ENCODE measurements at regions not wholly inside any gene's neighbourhood (a gene's known extent, or its start where the extent isn't known, plus 50 kb on each side); places are given as distances from the start of the nearest gene placed in this dataset.
"Not testable (repeated sequence)": the region's sequence is repeated elsewhere in the genome, so short reads cannot be mapped to it uniquely, and the experiment has no call there.

DNA sequence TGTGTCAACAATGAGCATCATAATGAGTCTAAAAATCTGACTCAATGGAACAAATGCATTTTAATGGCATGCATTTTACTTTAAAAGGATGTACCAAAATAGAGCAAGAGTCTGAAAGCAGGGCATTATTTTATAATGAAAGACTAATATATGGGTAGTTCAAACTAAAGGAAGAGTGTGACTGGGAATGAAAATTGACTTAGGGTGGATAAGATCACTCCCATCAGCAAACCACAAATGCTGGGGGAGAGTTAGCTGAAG lies 114.7 kb downstream of the SOX4 start:
- in situ Hi-C loops (cut with HindIII; ENCODE audit: low sequenced_read_pairs): no loop called here

DNA sequence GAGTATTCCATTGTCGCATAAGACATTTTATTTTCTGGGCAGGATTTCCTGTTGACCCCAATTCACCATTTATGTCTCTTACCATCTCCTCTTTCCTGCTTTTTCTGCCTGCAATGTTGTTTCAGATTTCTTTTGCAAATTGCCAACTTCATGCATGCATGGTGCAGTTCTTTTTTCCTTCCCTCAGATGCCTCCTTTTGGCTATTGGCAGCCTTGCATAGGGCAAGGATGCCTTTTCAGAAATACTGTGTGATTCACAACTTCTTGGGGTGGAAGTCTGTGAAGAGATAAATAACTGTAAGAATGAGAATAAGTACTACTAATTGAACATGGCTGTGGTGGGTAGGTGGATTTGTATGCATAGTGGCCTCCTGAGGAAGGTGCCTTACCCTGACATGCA lies 116.7 kb downstream of the SOX4 start:
- in situ Hi-C loops (cut with HindIII; ENCODE audit: low sequenced_read_pairs): no loop called here

DNA sequence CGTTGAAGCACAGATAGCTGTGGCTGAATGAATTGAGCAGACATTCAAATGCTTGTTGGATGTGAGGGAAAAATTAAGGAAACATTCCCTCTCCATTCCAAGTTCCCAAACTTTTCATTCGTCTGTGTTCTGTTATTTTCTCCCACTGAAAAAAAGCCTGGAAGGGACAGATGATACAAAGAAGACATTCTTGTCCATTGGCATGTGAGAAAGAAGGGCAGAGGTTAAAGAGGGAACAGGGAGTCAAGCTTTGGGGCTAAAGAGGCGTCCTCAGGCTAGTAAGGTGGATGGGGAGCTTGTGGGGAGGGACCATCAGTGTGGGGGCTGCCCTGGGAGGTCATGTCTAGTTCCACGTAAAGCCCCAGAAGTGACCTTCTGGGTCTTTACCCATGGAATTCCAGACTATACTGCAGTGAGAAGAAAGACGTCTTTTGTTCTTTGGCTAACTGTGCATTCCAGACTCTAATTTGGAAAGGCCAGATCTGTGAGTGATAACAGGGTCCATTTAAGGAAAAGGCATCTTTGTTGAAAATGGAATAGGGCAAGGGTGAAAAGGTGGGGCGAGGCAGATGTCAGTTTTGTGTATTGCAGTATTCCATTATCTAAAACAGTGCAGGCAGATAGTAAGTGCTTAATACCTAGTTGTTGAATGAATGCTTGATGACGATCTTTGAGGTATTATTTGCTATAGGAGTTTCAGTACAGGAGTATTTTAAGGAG lies 117.5 kb downstream of the SOX4 start:
- in situ Hi-C loops (cut with HindIII; ENCODE audit: low sequenced_read_pairs): no loop called here

DNA sequence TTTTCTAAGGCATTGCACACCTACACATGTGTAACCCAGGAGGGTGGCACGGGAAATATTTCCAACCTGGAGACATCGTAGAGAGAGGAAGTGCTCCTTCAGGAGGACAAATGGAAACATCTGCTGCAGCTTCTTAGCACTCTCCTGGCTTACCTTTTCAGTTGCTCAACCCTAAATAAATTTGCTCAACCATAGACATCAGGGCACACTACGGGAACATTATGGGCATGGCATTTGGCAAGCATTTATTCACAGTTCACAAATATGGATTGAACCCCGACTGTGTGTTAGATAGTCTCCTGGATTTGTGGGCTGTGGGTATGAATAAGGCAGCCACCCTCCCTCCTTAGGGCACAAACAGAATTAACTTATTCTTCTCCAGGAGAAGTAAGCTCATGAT lies 118.7 kb downstream of the SOX4 start:
- in situ Hi-C loops (cut with HindIII; ENCODE audit: low sequenced_read_pairs): no loop called here

DNA sequence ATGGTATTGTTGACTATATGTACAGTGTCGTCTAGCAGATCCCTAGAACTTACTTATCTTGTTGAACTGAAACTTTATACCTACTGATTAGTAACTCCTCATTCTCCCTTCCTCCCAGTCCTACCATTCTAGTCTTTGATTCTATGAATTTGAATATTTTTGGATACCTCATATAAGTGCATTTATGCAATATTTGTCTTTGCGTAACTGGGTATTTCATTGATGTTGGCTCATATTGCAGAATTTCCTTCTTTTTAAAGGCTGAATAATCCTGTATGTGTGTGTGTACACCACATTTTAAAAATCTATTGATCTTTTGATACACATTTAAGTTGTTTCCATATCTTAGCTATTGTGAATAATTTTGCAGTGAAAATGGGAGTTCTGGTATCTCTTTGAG lies 119.9 kb downstream of the SOX4 start:
- in situ Hi-C loops (cut with HindIII; ENCODE audit: low sequenced_read_pairs): no loop called here

DNA sequence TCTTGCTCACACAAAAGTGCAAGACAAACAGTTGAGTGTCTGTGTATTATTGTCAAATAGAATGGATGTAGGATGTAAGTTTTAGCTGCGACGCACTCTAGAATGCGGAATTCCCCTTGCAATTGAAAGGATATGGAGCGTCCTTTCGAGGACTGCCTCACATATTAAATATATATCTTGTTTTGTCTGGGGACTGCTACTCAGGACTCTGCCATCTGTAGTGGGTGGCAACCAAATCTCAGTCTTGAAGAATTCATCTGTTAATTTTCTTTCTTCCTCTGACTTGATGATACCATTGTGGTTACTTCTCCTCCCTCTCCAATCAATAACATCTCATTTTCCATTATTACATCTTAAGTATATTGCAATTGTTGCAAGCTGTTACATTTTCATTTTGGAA lies 121.6 kb downstream of the SOX4 start:
- in situ Hi-C loops (cut with HindIII; ENCODE audit: low sequenced_read_pairs): no loop called here

DNA sequence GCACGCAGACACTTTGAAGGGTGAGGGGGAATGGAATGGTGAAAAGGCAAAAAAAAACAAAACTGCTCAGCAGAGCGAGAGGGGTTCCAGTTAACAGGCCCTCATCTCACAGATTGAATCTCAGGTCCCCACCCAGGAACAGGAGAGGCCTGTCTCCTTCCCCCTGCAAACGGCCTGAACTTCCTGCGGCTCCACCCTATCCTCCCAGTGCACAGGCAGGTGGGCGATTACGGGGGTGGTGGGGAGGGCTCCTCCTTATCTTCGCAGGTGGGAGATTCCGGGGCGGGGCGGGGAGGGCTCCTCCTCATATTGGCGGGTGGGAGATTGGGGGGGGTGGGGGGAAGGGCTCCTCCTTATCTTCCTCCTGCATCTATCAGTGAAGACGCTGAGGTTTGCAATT lies 129.0 kb downstream of the SOX4 start:
- in situ Hi-C loops (cut with HindIII; ENCODE audit: low sequenced_read_pairs): no loop called here

DNA sequence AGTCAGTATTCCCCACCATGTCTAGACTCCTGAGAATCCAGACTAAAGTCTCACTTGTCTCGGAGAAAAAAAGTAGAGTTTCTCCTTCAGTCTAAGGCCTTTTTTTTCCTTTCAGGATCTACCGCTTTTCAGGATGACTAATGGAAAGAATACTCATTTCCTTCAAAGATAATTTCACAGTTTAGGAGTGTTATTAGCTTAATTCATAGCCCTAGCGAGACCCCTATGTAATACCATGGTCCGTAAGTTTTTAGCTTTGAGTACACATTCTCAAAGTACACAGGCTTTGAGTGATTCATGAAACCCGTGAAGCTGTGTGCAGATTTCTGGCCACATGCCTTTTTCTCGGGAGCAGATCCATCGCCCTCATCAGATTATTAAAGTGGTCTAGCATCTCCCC lies 133.1 kb downstream of the SOX4 start:
- in situ Hi-C loops (cut with HindIII; ENCODE audit: low sequenced_read_pairs): no loop called here

DNA sequence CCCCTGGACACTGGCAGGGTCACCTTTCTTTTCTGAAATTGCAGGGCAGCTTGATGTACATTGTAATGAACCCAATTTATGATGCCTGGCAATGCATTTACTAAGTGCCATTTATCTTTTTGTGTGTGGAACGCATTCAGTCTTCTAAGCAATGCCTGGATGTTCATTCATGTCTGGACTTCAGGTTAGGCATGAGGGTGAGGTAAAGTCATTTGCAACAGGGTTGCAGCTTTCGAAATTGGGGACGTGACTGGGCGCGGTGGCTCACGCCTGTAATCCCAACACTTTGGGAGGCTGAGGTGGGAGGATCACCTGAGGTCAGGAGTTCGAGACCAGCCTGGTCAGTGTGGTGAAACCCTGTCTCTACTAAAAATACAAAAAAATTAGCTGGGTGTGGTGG lies 134.6 kb downstream of the SOX4 start:
- in situ Hi-C loops (cut with HindIII; ENCODE audit: low sequenced_read_pairs): no loop called here

DNA sequence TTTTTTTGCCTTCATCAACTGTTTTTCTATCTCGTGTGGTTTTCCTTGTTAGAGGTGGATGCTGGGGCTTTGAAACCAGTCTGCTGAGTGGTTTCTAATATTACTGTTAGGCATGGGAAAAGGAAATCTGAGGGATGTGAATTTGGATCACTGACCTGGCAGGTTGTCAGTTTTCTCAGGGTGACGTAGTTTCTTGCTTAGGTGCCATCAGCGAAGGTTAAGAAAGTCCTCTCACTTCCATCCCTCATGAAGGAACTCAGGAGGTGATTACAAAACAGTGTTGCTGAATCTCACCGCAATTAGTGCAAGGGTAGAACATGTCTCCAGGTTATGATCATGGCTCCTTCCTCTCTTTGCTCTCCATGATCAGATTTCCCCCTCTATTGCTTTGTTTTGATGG lies 135.9 kb downstream of the SOX4 start:
- in situ Hi-C loops (cut with HindIII; ENCODE audit: low sequenced_read_pairs): no loop called here

DNA sequence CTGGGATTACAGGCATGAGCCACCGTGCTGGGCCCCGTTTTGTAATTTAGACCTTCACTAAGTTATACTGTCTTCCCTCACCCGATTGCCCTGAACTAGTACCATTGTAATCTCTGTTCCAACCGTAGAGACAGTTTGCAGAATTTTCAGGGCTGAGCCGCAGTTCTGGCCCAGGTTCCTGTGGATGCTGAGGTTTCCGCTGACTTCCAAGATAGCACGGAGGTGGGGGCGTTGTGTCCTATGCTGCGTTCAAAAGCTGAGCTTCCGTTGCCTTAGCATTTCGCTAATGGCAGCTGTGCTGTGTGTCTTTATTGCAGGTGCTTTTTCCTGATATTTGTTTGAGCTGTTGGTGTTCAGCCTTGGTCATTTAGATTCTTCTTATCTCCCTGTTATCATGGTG lies 137.0 kb downstream of the SOX4 start:
- in situ Hi-C loops (cut with HindIII; ENCODE audit: low sequenced_read_pairs): no loop called here

DNA sequence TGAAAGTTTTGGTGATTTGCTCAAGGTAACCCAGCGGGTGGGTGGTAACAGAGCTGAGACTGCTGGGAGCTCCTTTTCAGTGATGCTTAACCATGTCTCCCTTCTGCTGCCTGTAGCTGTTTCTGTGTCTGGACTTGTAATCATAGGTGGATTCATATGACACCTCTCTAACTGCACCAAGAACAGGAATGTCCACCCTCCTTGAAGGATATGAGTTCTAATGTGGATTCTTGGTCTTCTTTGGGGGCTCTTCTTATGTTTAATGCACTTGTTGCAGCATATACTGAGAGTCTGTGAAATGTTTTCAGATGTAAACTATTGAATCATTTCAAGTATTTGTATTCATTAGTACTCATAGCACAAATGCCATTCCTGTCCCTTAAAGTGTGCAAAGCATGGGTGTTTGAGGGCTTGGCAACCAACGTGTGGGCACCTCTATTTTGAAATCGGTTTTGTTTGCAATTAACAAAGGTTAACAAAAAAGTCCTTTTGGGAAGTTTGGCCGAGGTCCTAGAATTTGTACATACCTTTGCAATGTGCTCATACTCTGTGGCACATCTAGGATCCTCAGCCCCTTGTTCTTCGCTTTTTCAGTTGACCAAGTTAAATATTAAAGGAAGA lies 138.0 kb downstream of the SOX4 start:
- in situ Hi-C loops (cut with HindIII; ENCODE audit: low sequenced_read_pairs): no loop called here

DNA sequence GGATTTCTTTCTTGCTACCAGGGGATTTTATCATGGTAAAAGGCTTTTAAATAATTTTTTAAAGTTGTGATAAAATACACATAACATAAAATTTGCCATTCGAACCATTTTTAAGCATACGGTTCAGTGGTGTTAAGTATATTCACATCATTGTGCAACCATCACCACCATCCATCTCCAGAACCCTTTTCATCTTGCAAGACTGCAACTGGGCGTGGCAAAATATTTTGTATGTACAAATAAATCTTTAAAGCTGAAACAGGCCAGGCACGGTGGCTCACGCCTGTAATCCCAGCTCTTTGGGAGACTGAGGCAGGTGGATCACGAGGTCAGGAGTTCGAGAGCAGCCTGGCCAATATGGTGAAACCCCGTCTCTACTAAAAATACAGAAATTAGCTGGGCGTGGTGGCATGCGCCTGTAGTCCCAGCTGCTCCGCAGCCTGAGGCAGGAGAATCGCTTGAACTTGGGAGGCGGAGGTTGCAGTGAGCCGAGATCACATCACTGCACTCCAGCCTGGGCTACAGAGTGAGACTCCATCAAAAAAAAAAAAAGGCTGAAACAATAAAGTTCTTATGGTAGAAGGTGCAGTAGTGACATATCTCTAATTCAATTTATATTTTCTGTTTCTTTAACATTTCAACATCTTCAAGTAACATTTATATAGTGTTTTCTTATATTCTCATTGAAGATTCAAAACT lies 138.6 kb downstream of the SOX4 start:
- in situ Hi-C loops (cut with HindIII; ENCODE audit: low sequenced_read_pairs): not testable (repeated sequence)

DNA sequence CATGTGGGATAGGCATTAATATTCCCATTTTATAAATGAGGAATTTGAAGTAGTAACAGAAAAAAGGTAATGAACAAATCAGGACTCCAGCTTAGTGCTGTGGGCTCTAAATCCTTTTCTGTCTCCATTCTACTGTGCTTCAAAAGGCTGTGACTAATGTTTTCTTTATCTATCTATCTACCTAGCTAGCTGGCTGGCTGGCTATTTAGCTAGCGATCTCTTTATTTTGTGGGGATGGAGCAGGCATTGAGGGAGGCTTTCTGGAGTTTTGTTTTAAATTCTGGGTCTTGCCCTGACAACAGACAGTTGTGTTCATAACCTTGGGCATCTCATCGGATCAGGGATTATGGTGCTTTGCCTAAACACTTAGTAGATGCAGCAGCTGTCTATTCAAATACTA lies 139.2 kb downstream of the SOX4 start:
- in situ Hi-C loops (cut with HindIII; ENCODE audit: low sequenced_read_pairs): no loop called here

DNA sequence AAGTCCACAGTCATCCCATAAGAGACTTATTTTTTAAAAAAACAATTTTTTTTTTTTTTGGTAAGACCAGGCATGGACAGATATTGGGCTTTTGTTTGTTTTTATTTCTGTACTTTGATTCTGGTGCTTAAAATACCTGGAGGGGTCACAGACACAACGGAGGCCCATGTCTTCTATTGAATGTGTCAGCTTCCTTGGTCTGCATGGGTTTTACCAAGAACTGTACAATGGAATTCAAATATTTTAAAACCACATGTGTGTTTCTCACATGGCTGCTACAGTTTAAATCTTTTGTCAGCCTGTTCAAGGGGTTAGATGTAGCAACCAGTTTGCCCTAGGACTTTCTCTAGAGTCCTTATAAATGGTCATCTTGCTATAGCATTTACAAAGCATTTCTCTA lies 139.8 kb downstream of the SOX4 start:
- in situ Hi-C loops (cut with HindIII; ENCODE audit: low sequenced_read_pairs): no loop called here

DNA sequence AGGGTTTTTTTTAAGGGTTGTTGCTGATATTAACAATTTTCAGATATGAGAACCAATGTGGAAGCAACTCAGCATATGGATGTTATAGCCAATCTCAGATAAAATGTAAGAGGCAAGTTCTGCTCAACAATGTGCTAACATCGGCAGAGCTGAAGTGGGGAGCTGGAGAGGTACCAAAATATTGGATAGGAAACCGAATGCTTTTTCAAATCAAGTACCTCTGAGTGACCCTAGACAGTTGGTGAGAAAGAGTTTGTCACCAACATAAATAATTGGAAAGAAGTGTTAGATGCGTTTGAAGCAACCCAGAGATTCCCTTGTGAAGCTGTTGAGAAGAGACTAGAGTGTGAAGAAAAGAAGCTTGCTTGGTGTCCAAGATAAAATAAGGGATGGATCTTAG lies 140.7 kb downstream of the SOX4 start:
- in situ Hi-C loops (cut with HindIII; ENCODE audit: low sequenced_read_pairs): no loop called here

DNA sequence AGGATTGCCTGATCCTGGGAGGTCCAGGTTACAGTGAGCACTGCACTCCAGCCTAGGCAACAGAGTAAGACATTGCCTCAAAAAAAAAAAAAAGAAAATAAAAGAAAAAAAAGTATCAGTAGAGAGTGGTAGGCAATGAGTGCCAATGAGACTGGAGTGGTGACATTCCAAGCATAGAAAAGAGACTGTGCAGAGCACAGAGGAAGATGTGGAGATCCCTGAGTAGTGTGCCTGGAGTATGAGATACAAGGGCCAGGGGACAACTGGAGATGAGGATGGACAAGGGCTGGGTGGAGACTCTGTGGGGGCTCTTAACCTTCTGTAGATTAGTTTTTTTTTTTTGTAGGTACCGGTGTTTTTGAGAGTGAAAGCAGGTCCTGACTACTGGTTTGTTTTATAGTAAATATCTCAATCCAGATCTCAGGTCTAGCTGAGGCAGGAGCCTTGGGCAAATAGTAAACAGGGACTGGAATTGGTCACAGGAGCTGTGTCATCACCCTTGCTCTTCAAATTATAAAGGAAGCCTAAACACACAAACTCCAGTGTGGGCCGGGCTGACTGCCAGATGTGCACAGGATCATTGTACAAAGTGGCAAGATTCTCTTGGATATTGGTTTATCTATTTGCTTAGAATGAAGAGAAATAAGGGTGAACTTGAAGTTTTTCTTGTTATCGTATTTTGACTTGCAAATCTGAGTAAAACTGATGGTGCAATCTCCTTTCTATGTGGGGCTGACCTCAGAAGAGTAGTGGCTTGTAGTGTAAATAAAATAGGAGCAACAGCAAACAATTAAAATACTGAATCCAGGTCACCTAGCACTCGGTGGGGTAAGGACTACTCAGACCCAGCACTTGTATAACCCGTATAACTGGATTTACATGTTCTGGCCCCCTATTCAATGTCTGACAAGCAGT lies 144.9 kb downstream of the SOX4 start:
- in situ Hi-C loops (cut with HindIII; ENCODE audit: low sequenced_read_pairs): no loop called here

DNA sequence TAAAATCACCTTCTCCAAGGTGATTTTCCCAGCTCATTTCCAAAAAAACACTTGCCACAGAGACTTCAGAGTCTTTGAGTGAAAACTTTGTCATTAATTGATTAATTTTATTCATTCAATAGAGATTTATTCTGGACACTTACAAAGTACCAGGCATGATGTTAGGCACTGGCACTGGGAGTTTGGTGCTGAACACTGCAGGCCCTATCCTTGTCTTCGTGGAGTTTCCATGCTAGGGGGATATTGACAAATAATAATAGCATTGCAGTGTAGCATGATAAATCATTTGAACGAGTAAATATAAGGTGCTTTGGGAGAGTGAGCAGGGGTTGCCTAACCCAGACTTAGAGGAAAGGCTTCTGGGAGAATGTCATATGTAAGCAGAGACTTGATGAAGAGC lies 145.7 kb downstream of the SOX4 start:
- in situ Hi-C loops (cut with HindIII; ENCODE audit: low sequenced_read_pairs): no loop called here

DNA sequence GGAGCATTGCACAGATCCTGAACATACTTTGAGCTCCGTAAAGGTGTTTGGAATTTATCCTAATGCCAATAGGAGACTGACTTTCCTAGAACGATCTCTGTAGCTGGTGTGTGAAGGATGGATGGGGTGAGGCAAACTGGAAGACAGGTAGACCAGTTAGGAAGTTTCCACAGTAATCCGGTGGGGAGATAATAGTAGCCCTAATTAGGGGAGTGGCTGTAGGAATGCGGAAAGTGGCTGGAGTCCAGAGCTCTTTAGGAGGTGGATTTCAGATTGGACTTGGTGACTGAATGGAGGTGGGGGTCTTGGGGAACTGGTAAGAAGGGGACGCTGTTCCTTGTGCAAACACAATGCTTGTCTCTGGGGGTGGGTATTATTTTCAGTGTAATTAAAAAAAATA lies 146.3 kb downstream of the SOX4 start:
- in situ Hi-C loops (cut with HindIII; ENCODE audit: low sequenced_read_pairs): no loop called here

DNA sequence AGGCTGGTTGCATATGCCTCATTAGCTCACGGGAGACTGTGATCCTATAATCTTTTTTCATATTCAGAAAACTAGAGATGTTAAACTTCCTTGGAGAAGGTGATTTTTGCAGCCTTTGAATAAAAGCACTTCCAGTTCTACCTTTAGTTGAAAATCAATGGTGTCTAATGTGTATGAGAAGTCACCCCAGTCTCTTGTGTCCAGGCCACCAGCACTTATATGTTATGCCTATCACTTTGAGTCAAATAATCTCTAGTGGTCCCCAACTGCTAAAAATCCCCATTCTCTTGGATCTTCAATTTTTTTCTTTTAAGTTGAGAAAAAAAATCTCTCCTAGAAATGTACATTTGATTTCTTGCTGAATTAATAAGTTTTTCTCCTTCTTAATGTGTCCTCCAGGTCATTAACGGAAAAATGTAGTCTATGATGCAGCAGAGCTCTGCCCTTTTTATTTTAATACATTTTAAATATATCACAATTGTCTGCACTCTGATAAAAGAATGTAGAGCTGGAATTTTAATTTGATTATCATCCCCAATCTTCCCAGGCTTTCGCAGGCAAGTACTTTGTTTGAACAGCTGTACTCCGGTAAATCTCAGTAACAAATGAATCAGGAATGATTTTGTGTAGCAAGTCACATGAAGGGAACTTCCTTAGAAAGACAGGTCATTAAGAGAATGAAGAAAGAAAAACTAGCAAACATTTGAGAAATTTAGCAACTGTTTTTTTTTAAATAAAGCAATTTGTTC lies 147.0 kb downstream of the SOX4 start:
- in situ Hi-C loops (cut with HindIII; ENCODE audit: low sequenced_read_pairs): no loop called here

Measured in endothelial cell of hepatic sinusoid (primary cell).